Suprapubic skin (tissue), 4 donors: ENCODE measurements at regions not wholly inside any gene's neighbourhood (a gene's known extent, or its start where the extent isn't known, plus 50 kb on each side); places are given as distances from the start of the nearest gene placed in this dataset.

Experiments used
- CTCF ChIP-seq, 2 donors: fragments of 200-600 bp in 1 of 2; fragments of 450-650 bp in 1 of 2; sonication (generic) in 1 of 2; IDR thresholded peaks; one replicate each; pipeline ENCODE4 v1.5.1; 2016 to 2019; ENCODE audit warnings: antibody characterized with exemption in 2 of 2, mild to moderate bottlenecking in 1 of 2, moderate library complexity in 1 of 2
- EP300 ChIP-seq: sonication (generic); formaldehyde crosslinking; IDR thresholded peaks from one replicate; pipeline ENCODE4 v1.6.1; 2017; ENCODE audit warnings: antibody characterized with exemption
- POLR2A ChIP-seq, 2 donors: fragments of 450-650 bp; IDR thresholded peaks; one replicate each; pipeline ENCODE4 v1.6.1; 2017; ENCODE audit warnings: antibody characterized with exemption in 2 of 2, mild to moderate bottlenecking in 2 of 2, moderate library complexity in 2 of 2
- POLR2AphosphoS5 ChIP-seq, 3 donors: sonication (generic); formaldehyde crosslinking; IDR thresholded peaks; one replicate each; pipeline ENCODE4 v1.6.1; 2017; ENCODE audit warnings: antibody characterized with exemption in 3 of 3

- no peak for TF ChIP-seq POLR2AphosphoS5 (IDR thresholded peaks at IDR 0.05)
- TF ChIP-seq CTCF (IDR thresholded peaks at IDR 0.05) = no peak
- no peak for TF ChIP-seq POLR2A (IDR thresholded peaks at IDR 0.05)
- no peak for TF ChIP-seq EP300
These were observed 54.5 kb upstream of the HTR4 start for GRCh38 chr5:148708854-148709253.
